H9 (cell line): ENCODE measurements at regions not wholly inside any gene's neighbourhood (a gene's known extent, or its start where the extent isn't known, plus 50 kb on each side); places are given as distances from the start of the nearest gene placed in this dataset.

ENCODE experiments used
- DNase-seq: peaks from one replicate; pipeline ENCODE4 v3.0.0-alpha.2; 2017
- H2AFZ ChIP-seq: one replicate; pipeline ENCODE4 v1.6.1; 2013; ENCODE audit warnings: mild to moderate bottlenecking, low read length, control low read depth, moderate library complexity
- H2AK5ac ChIP-seq: 2 replicates; pipeline ENCODE4 v1.6.1; 2013; ENCODE audit warnings: low read length, control low read depth, mixed read lengths; ENCODE audit not compliant: insufficient read length
- H2BK120ac ChIP-seq: one replicate; pipeline ENCODE4 v1.6.1; 2013; ENCODE audit warnings: low read depth, mild to moderate bottlenecking, low read length, control low read depth, inconsistent platforms; ENCODE audit not compliant: poor library complexity, severe bottlenecking
- H2BK12ac ChIP-seq: 2 replicates; pipeline ENCODE4 v1.6.1; 2013; ENCODE audit warnings: low read length, control low read depth, mixed read lengths, low read depth; ENCODE audit not compliant: insufficient read length
- H2BK15ac ChIP-seq: 2 replicates; pipeline ENCODE4 v1.6.1; 2013; ENCODE audit warnings: low read depth, low read length, control low read depth
- H2BK20ac ChIP-seq: one replicate; pipeline ENCODE4 v1.6.1; 2013; ENCODE audit warnings: low read depth, mild to moderate bottlenecking, low read length, control low read depth, inconsistent platforms; ENCODE audit not compliant: poor library complexity, severe bottlenecking
- H2BK5ac ChIP-seq: 2 replicates; pipeline ENCODE4 v1.6.1; 2013; ENCODE audit warnings: low read length, control low read depth, mixed read lengths; ENCODE audit not compliant: insufficient read length
- H3K14ac ChIP-seq: 2 replicates; pipeline ENCODE4 v1.6.1; 2013; ENCODE audit warnings: low read length, control low read depth; ENCODE audit not compliant: insufficient read depth
- H3K18ac ChIP-seq: 2 replicates; pipeline ENCODE4 v1.6.1; 2013; ENCODE audit warnings: low read depth, mild to moderate bottlenecking, mixed read lengths, low read length, control low read depth; ENCODE audit not compliant: insufficient read length
- H3K23ac ChIP-seq: 2 replicates; pipeline ENCODE4 v1.6.1; 2013; ENCODE audit warnings: low read length, control low read depth, mixed read lengths, low read depth; ENCODE audit not compliant: insufficient read length
- H3K23me2 ChIP-seq: 2 replicates; pipeline ENCODE4 v1.6.1; 2013; ENCODE audit warnings: low read depth, mild to moderate bottlenecking, mixed read lengths, low read length, control low read depth; ENCODE audit not compliant: insufficient read length, poor library complexity, severe bottlenecking
- H3K27ac ChIP-seq: 2 replicates; pipeline ENCODE4 v1.5.1; 2013; ENCODE audit warnings: low read length, control low read depth, mixed read lengths, low read depth; ENCODE audit not compliant: insufficient read length
- H3K27me3 ChIP-seq: 2 replicates; pipeline ENCODE4 v1.6.1; 2013; ENCODE audit warnings: low read length, control low read depth, inconsistent platforms; ENCODE audit not compliant: insufficient read depth
- H3K4ac ChIP-seq: 2 replicates; pipeline ENCODE4 v1.6.1; 2013; ENCODE audit warnings: low read depth, mild to moderate bottlenecking, control low read depth, inconsistent platforms, low read length, moderate library complexity
- H3K4me1 ChIP-seq: 2 replicates; pipeline ENCODE4 v1.6.1; 2013; ENCODE audit warnings: low read length, control low read depth, inconsistent platforms; ENCODE audit not compliant: insufficient read depth
- H3K4me2 ChIP-seq: 2 replicates; pipeline ENCODE4 v1.6.1; 2013; ENCODE audit warnings: low read length, control low read depth, mixed read lengths; ENCODE audit not compliant: insufficient read length, insufficient read depth
- H3K56ac ChIP-seq: 2 replicates; pipeline ENCODE4 v1.6.1; 2013; ENCODE audit warnings: low read depth, mild to moderate bottlenecking, mixed read lengths, low read length, control low read depth; ENCODE audit not compliant: insufficient read length
- H3K79me1 ChIP-seq: 2 replicates; pipeline ENCODE4 v1.6.1; 2013; ENCODE audit warnings: low read depth, mild to moderate bottlenecking, moderate library complexity, low read length, control low read depth, inconsistent platforms; ENCODE audit not compliant: insufficient read depth, poor library complexity, severe bottlenecking
- H3K79me2 ChIP-seq: 2 replicates; pipeline ENCODE4 v1.6.1; 2013; ENCODE audit warnings: low read length, control low read depth, inconsistent platforms; ENCODE audit not compliant: insufficient read depth
- H3K9ac ChIP-seq: 2 replicates; pipeline ENCODE4 v1.6.1; 2013; ENCODE audit warnings: low read length, control low read depth, mixed read lengths; ENCODE audit not compliant: insufficient read length; ENCODE audit errors: extremely low read depth
- H3K9me3 ChIP-seq: one replicate; pipeline ENCODE4 v1.6.1; 2013; ENCODE audit warnings: low read depth, low read length, inconsistent platforms; ENCODE audit not compliant: control insufficient read depth
- H3T11ph ChIP-seq: one replicate; pipeline ENCODE4 v1.6.1; 2013; ENCODE audit warnings: mild to moderate bottlenecking, low read length, control low read depth, inconsistent platforms
- H4K20me1 ChIP-seq: one replicate; pipeline ENCODE4 v1.6.1; 2013; ENCODE audit not compliant: control insufficient read depth, insufficient read length, insufficient read depth
- H4K5ac ChIP-seq: 2 replicates; pipeline ENCODE4 v1.6.1; 2013; ENCODE audit warnings: low read depth, mild to moderate bottlenecking, mixed read lengths, low read length, control low read depth; ENCODE audit not compliant: insufficient read length
- H4K8ac ChIP-seq: replicated peaks from 2 replicates; pipeline ENCODE4 v1.6.1; 2013; ENCODE audit warnings: low read length, control low read depth, mixed read lengths, low read depth; ENCODE audit not compliant: insufficient read length
- H4K91ac ChIP-seq: 2 replicates; pipeline ENCODE4 v1.6.1; 2013; ENCODE audit warnings: low read depth, mild to moderate bottlenecking, moderate library complexity, mixed read lengths, low read length, control low read depth; ENCODE audit not compliant: insufficient read length
- H3K27ac Mint-ChIP-seq, 3 experiments: 2 replicates in 2 of 3; 3 replicates in 1 of 3; pipeline ENCODE4 v1.8.0; 2020 to 2021; ENCODE audit warnings: mixed read lengths in 3 of 3, mild to moderate bottlenecking in 1 of 3, moderate library complexity in 1 of 3
- H3K27me3 Mint-ChIP-seq: 2 replicates; pipeline ENCODE4 v1.8.0; 2021; ENCODE audit warnings: low read depth, mild to moderate bottlenecking, moderate library complexity, mixed read lengths
- H3K36me3 Mint-ChIP-seq, 3 experiments: 2 replicates in 2 of 3; 3 replicates in 1 of 3; pipeline ENCODE4 v1.8.0; 2020 to 2021; ENCODE audit warnings: low read depth in 3 of 3, mixed read lengths in 3 of 3; ENCODE audit not compliant: insufficient read depth in 1 of 3
- H3K4me1 Mint-ChIP-seq, 2 experiments: 2 replicates each; pipeline ENCODE4 v1.8.0; 2020; ENCODE audit warnings: mixed read lengths in 2 of 2
- H3K4me3 Mint-ChIP-seq, 2 experiments: 2 replicates in 1 of 2; 3 replicates in 1 of 2; pipeline ENCODE4 v1.8.0; 2020 to 2021; ENCODE audit warnings: mild to moderate bottlenecking in 2 of 2, mixed read lengths in 2 of 2, moderate library complexity in 1 of 2
- H3K9me3 Mint-ChIP-seq, 2 experiments: 2 replicates in 1 of 2; 3 replicates in 1 of 2; pipeline ENCODE4 v1.8.0; 2020; ENCODE audit warnings: mild to moderate bottlenecking in 2 of 2, mixed read lengths in 2 of 2, moderate library complexity in 1 of 2
- CTCF ChIP-seq: fragments of 200-600 bp; sonication (generic); conservative IDR thresholded peaks from 3 replicates; pipeline ENCODE4 v1.8.0; 2021; ENCODE audit warnings: antibody characterized with exemption, mild to moderate bottlenecking
- WGBS: extraction: QIAGEN DNeasy Blood & Tissue Kit; methylation state at CpG from one replicate; pipeline ENCODE4 v1.1.7; 2013; ENCODE audit warnings: missing lambda C conversion rate, low lambda C conversion rate, mixed read lengths; ENCODE audit not compliant: insufficient read length; ENCODE audit errors: extremely low coverage; 5-methylcytosine and 5-hydroxymethylcytosine counted together

DNA sequence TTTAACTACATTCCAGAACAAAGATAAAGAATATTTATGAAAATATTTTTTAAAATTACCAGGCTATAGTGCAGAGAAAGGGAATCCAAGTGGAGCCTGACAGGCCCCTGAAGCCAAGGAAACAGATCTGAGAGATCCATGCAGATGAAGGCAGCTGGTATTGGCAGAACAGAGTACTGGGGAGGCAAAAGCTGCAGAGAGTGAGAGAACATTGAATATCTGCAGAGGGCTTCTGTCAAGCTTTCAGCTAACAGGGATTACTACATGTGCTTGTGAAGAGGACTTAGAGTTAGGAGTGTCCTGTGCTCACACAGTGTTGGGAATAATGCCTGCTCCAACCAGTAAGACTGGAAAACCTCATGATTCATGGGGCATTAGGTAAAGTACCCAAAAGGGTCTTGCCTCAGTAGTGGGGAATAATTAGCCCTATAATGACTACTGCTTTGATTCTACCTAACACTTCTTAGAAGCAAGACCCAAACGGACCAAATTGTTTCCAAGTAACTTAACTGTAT is 657.2 kb downstream of the DHX35 start:
- H2BK20ac ChIP-seq, result no peak overlapping the region
- no peaks in the 10 kb centered on the region for H3K79me2 ChIP-seq
- no peaks in the 10 kb centered on the region for H3K36me3 Mint-ChIP-seq
- H2BK120ac ChIP-seq, result no peak overlapping the region
- no peak overlapping the region for H2BK12ac ChIP-seq
- H3K27me3 Mint-ChIP-seq, result no peaks in the 10 kb centered on the region
- no peak overlapping the region for H2BK5ac ChIP-seq
- H3K9me3 ChIP-seq, result no peaks in the 10 kb centered on the region
- H3K14ac ChIP-seq, result no peak overlapping the region
- no peaks in the 10 kb centered on the region for H3K9me3 Mint-ChIP-seq
- H3K9ac ChIP-seq, result no peak overlapping the region
- H2AFZ ChIP-seq, result no peak overlapping the region
- H3K4me1 Mint-ChIP-seq, result peaks cover 2% of the 10 kb centered on the region in 2 experiments; a peak in 1 of 4 replicates
- no peaks in the 10 kb centered on the region for H4K20me1 ChIP-seq
- no peak overlapping the region for H3K27ac ChIP-seq
- no peak overlapping the region for H3K4me2 ChIP-seq
- H3K56ac ChIP-seq, result no peak overlapping the region
- no peaks in the 10 kb centered on the region for H3K23me2 ChIP-seq
- H3K23ac ChIP-seq, result no peak overlapping the region
- TF ChIP-seq CTCF, result no peak
- H3K4ac ChIP-seq, result no peak overlapping the region
- H3K27me3 ChIP-seq, result no peaks in the 10 kb centered on the region
- no peak overlapping the region for H4K8ac ChIP-seq
- no peak overlapping the region for H3T11ph ChIP-seq
- no peak overlapping the region for H3K18ac ChIP-seq
- H2BK15ac ChIP-seq, result no peak overlapping the region
- no peaks in the 10 kb centered on the region for H3K79me1 ChIP-seq
- H3K4me1 ChIP-seq, result no peaks in the 10 kb centered on the region; the same call in 1 of the 2 replicates
- no peak overlapping the region for H4K91ac ChIP-seq
- no peak overlapping the region for H3K4me3 Mint-ChIP-seq
- no peak overlapping the region for H2AK5ac ChIP-seq
- no peak for DNase-seq
- no peak overlapping the region for H4K5ac ChIP-seq
- no CpG with 5 or more reads among the region's 1 CpG for WGBS
- H3K27ac Mint-ChIP-seq, result no peak overlapping the region; a peak in 1 of 7 replicates
